NT2/D1 (cell line): ENCODE measurements at regions not wholly inside any gene's neighbourhood (a gene's known extent, or its start where the extent isn't known, plus 50 kb on each side); places are given as distances from the start of the nearest gene placed in this dataset.

Experiments used
- YY1 ChIP-seq: IDR thresholded peaks from 2 replicates; pipeline ENCODE4 v1.6.1; 2011; ENCODE audit not compliant: insufficient read length, insufficient read depth
- ZNF274 ChIP-seq: IDR thresholded peaks from 2 replicates; pipeline ENCODE4 v1.6.1; 2011; ENCODE audit warnings: mild to moderate bottlenecking, low read depth, low read length

- TF ChIP-seq YY1 (no peak), ZNF274 (no peak)
Observed at GRCh38 chr11:109086931-109087330, 335.1 kb upstream of the C11orf87 start.
